ENCODE measurements at regions not wholly inside any gene's neighbourhood (a gene's known extent, or its start where the extent isn't known, plus 50 kb on each side); places are given as distances from the start of the nearest gene placed in this dataset.

DNA sequence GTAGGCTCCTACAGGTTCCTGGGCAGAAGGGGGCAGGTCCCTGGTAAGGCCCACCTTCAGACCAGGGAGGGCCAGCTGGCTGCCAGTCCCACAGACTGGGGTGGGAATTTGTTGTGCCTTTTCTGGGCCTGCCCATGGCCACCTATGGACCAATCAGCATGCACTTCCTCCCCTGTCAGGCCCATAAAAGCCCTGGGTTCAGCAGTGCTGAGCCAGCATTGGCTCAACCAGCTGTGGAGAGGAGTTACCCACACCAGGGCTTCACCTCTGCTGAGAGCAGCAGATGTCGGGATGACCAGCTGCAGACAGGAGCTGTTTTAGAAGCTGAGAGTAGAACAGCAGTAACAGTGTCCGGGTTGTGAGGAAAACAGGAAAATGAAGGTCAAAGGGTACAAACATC is 373.4 kb upstream of the ACO1 start:
- Histone ChIP-seq H3K9me3 (ENCODE audit: control insufficient read depth, low read depth, low read length) (no peaks in the 10 kb centered on the region), H3K27ac (ENCODE audit: control insufficient read depth, insufficient read depth, low read length) (no peak overlapping the region), H3K4me2 (ENCODE audit: control insufficient read depth, extremely low read depth, insufficient read depth, low read depth, low read length) (no peak overlapping the region), H3K36me3 (ENCODE audit: control insufficient read depth in 2 of 2, extremely low read depth in 1 of 2, insufficient read depth in 2 of 2, low read length in 2 of 2) (no peaks in the 10 kb centered on the region), H3K79me2 (ENCODE audit: control insufficient read depth, insufficient read depth, low read length) (no peaks in the 10 kb centered on the region), H3K27me3 (ENCODE audit: control insufficient read depth, extremely low read depth, insufficient read depth, low read length) (no peaks in the 10 kb centered on the region), H2AFZ (ENCODE audit: control insufficient read depth, low read length) (no peak overlapping the region), H3K9me1 (ENCODE audit: control insufficient read depth, extremely low read depth, insufficient read depth, low read length) (no peaks in the 10 kb centered on the region), H3K4me3 (ENCODE audit: control insufficient read depth in 2 of 3, extremely low read depth in 1 of 3, insufficient read depth in 2 of 3, low read depth in 1 of 3, low read length in 3 of 3) (no peak overlapping the region), H3K4me1 (ENCODE audit: control insufficient read depth, extremely low read depth, insufficient read depth, low read length) (no peaks in the 10 kb centered on the region), H3K9ac (ENCODE audit: control insufficient read depth, extremely low read depth, insufficient read depth, low read length) (no peak overlapping the region), H4K20me1 (ENCODE audit: control insufficient read depth, extremely low read depth, insufficient read depth, low read length) (no peaks in the 10 kb centered on the region)
- FAIRE-seq: no peak
- dilution Hi-C loops (cut with MboI; ENCODE audit: extremely low pct_ligation_motif_present, low sequenced_read_pairs): no loop called here
- DNase-seq (ENCODE audit: low read depth, low spot score): no peak
- no peak for TF ChIP-seq EZH2 (IDR thresholded peaks at IDR 0.05; ENCODE audit: low read length)
- TF ChIP-seq, protein P1, sequence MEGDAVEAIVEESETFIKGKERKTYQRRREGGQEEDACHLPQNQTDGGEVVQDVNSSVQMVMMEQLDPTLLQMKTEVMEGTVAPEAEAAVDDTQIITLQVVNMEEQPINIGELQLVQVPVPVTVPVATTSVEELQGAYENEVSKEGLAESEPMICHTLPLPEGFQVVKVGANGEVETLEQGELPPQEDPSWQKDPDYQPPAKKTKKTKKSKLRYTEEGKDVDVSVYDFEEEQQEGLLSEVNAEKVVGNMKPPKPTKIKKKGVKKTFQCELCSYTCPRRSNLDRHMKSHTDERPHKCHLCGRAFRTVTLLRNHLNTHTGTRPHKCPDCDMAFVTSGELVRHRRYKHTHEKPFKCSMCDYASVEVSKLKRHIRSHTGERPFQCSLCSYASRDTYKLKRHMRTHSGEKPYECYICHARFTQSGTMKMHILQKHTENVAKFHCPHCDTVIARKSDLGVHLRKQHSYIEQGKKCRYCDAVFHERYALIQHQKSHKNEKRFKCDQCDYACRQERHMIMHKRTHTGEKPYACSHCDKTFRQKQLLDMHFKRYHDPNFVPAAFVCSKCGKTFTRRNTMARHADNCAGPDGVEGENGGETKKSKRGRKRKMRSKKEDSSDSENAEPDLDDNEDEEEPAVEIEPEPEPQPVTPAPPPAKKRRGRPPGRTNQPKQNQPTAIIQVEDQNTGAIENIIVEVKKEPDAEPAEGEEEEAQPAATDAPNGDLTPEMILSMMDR (optimal IDR thresholded peaks at IDR 0.05 in 1 of 3, IDR thresholded peaks at IDR 0.05 in 1 of 3, conservative IDR thresholded peaks at IDR 0.05 in 1 of 3; ENCODE audit: extremely low read depth in 1 of 3, insufficient read depth in 2 of 3, low read length in 3 of 3): no peak

DNA sequence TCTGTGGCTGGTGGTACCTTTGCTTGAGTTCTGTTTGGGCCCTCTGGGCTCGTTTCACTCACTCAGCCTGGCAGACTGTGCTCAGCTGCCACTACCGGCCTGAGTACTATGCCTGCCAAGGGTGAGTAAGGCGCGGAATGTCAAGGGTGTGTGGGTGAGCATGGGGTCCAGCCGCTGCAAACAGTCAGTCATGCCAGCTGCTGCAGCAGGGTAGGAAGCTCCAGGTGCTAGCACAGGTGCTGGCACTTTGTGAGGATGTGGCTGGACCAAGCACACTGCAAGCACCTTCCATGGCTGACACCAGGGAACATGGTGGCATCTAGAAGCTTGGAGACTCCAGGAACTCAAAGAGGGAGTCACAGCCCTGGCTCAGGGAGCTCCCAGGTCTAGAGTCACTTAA is 368.6 kb upstream of the ACO1 start:
- dilution Hi-C loops (cut with MboI; ENCODE audit: extremely low pct_ligation_motif_present, low sequenced_read_pairs): no loop called here
- no peaks in the 10 kb centered on the region for H3K36me3 ChIP-seq (ENCODE audit: control insufficient read depth in 2 of 2, extremely low read depth in 1 of 2, insufficient read depth in 2 of 2, low read length in 2 of 2)
- H2AFZ ChIP-seq (ENCODE audit: control insufficient read depth, low read length): no peak overlapping the region
- no peak overlapping the region for H3K4me2 ChIP-seq (ENCODE audit: control insufficient read depth, extremely low read depth, insufficient read depth, low read depth, low read length)
- no peak overlapping the region for H3K4me3 ChIP-seq (ENCODE audit: control insufficient read depth in 2 of 3, extremely low read depth in 1 of 3, insufficient read depth in 2 of 3, low read depth in 1 of 3, low read length in 3 of 3)
- H3K79me2 ChIP-seq (ENCODE audit: control insufficient read depth, insufficient read depth, low read length): no peaks in the 10 kb centered on the region
- H3K9me3 ChIP-seq (ENCODE audit: control insufficient read depth, low read depth, low read length): no peaks in the 10 kb centered on the region
- FAIRE-seq (no peak), DNase-seq (ENCODE audit: low read depth, low spot score) (no peak)
- no peaks in the 10 kb centered on the region for H3K9me1 ChIP-seq (ENCODE audit: control insufficient read depth, extremely low read depth, insufficient read depth, low read length)
- no peaks in the 10 kb centered on the region for H3K4me1 ChIP-seq (ENCODE audit: control insufficient read depth, extremely low read depth, insufficient read depth, low read length)
- no peak overlapping the region for H3K9ac ChIP-seq (ENCODE audit: control insufficient read depth, extremely low read depth, insufficient read depth, low read length)
- H4K20me1 ChIP-seq (ENCODE audit: control insufficient read depth, extremely low read depth, insufficient read depth, low read length): no peaks in the 10 kb centered on the region
- no peaks in the 10 kb centered on the region for H3K27me3 ChIP-seq (ENCODE audit: control insufficient read depth, extremely low read depth, insufficient read depth, low read length)
- no peak overlapping the region for H3K27ac ChIP-seq (ENCODE audit: control insufficient read depth, insufficient read depth, low read length)
- TF ChIP-seq, protein P1 (optimal IDR thresholded peaks at IDR 0.05 in 1 of 3, IDR thresholded peaks at IDR 0.05 in 1 of 3, conservative IDR thresholded peaks at IDR 0.05 in 1 of 3; ENCODE audit: extremely low read depth in 1 of 3, insufficient read depth in 2 of 3, low read length in 3 of 3): no peak
- TF ChIP-seq EZH2 (IDR thresholded peaks at IDR 0.05; ENCODE audit: low read length): no peak

Measured in keratinocyte (primary cell).